ACC112 (cell line): ENCODE measurements at regions not wholly inside any gene's neighbourhood (a gene's known extent, or its start where the extent isn't known, plus 50 kb on each side); places are given as distances from the start of the nearest gene placed in this dataset.

Source experiments
- H2AFZ ChIP-seq: fragments of 200-600 bp; sonication (generic); one replicate; pipeline ENCODE4 v1.6.0; 2017; ENCODE audit warnings: antibody characterized with exemption, low read length; ENCODE audit not compliant: unreplicated experiment
- H3K27ac ChIP-seq: fragments of 200-600 bp; sonication (generic); 2 replicates; pipeline ENCODE4 v1.5.1; 2014; ENCODE audit warnings: low read depth, mild to moderate bottlenecking, antibody characterized with exemption, low read length, moderate library complexity
- H3K27me3 ChIP-seq: fragments of 200-600 bp; sonication (generic); 2 replicates; pipeline ENCODE4 v1.6.1; 2014; ENCODE audit warnings: mild to moderate bottlenecking, antibody characterized with exemption, low read length, moderate library complexity, mixed read lengths; ENCODE audit not compliant: insufficient read depth
- H3K36me3 ChIP-seq: fragments of 200-600 bp; sonication (generic); 2 replicates; pipeline ENCODE4 v1.6.1; 2016; ENCODE audit warnings: mild to moderate bottlenecking, antibody characterized with exemption, low read length, moderate library complexity, mixed read lengths; ENCODE audit not compliant: insufficient read depth
- H3K4me1 ChIP-seq: fragments of 200-600 bp; sonication (generic); one replicate; pipeline ENCODE4 v1.6.1; 2016; ENCODE audit warnings: low read length, mixed read lengths; ENCODE audit not compliant: insufficient read depth, unreplicated experiment, control insufficient read depth
- H3K4me3 ChIP-seq: fragments of 200-600 bp; sonication (generic); 2 replicates; pipeline ENCODE4 v1.5.1; 2014; ENCODE audit warnings: mild to moderate bottlenecking, low read depth, low read length
- H3K79me2 ChIP-seq: fragments of 200-600 bp; sonication (generic); one replicate; pipeline ENCODE4 v1.6.0; 2016; ENCODE audit warnings: low read length; ENCODE audit not compliant: control insufficient read depth, unreplicated experiment, insufficient read depth

GRCh38 chr16:17666293-17666692, 195.5 kb upstream of the XYLT1 start:
- no peak overlapping the region for H3K27ac ChIP-seq
- no peaks in the 10 kb centered on the region for H3K79me2 ChIP-seq
- H2AFZ ChIP-seq, result no peak overlapping the region
- no peak overlapping the region for H3K4me3 ChIP-seq
- H3K4me1 ChIP-seq, result no peaks in the 10 kb centered on the region
- H3K27me3 ChIP-seq, result peaks cover 7% of the 10 kb centered on the region; the same call in 1 of the 2 replicates
- no peaks in the 10 kb centered on the region for H3K36me3 ChIP-seq

GRCh38 chr16:17658881-17659280, 188.1 kb upstream of the XYLT1 start:
- H3K4me1 ChIP-seq, result no peaks in the 10 kb centered on the region
- H3K36me3 ChIP-seq, result no peaks in the 10 kb centered on the region
- H3K27me3 ChIP-seq, result peaks cover 50% of the 10 kb centered on the region
- H3K27ac ChIP-seq, result no peak overlapping the region
- no peak overlapping the region for H2AFZ ChIP-seq
- no peak overlapping the region for H3K4me3 ChIP-seq
- no peaks in the 10 kb centered on the region for H3K79me2 ChIP-seq

- no peak overlapping the region for H3K27ac ChIP-seq
- no peaks in the 10 kb centered on the region for H3K79me2 ChIP-seq
- no peak overlapping the region for H3K4me3 ChIP-seq
- peaks cover 58% of the 10 kb centered on the region for H3K27me3 ChIP-seq
- H2AFZ ChIP-seq, result no peak overlapping the region
- H3K4me1 ChIP-seq, result no peaks in the 10 kb centered on the region
- H3K36me3 ChIP-seq, result no peaks in the 10 kb centered on the region
Observed at GRCh38 chr16:17657045-17657444, 186.3 kb upstream of the XYLT1 start.

- no peaks in the 10 kb centered on the region for H3K4me1 ChIP-seq
- H3K27me3 ChIP-seq, result peaks cover 70% of the 10 kb centered on the region
- no peak overlapping the region for H3K27ac ChIP-seq
- H2AFZ ChIP-seq, result no peak overlapping the region
- H3K4me3 ChIP-seq, result no peak overlapping the region
- H3K36me3 ChIP-seq, result no peaks in the 10 kb centered on the region
- no peaks in the 10 kb centered on the region for H3K79me2 ChIP-seq
Observed at GRCh38 chr16:17654571-17654970, 183.8 kb upstream of the XYLT1 start.

- peaks cover 67% of the 10 kb centered on the region for H3K27me3 ChIP-seq
- H2AFZ ChIP-seq, result no peak overlapping the region
- H3K4me1 ChIP-seq, result no peaks in the 10 kb centered on the region
- H3K79me2 ChIP-seq, result no peaks in the 10 kb centered on the region
- no peaks in the 10 kb centered on the region for H3K36me3 ChIP-seq
- no peak overlapping the region for H3K27ac ChIP-seq
- no peak overlapping the region for H3K4me3 ChIP-seq
Observed at GRCh38 chr16:17654142-17654541, 183.4 kb upstream of the XYLT1 start.

GRCh38 chr16:17647879-17648872, 177.4 kb upstream of the XYLT1 start:
- Histone ChIP-seq H3K27ac (no peak overlapping the region), H2AFZ (no peak overlapping the region), H3K4me3 (no peak overlapping the region), H3K36me3 (no peaks in the 10 kb centered on the region), H3K4me1 (no peaks in the 10 kb centered on the region), H3K79me2 (no peaks in the 10 kb centered on the region), H3K27me3 (peaks cover 24% of the 10 kb centered on the region; the same call in 1 of the 2 replicates)

GRCh38 chr16:17643935-17644334, 173.2 kb upstream of the XYLT1 start:
- Histone ChIP-seq H3K4me1 (no peaks in the 10 kb centered on the region), H2AFZ (no peak overlapping the region), H3K36me3 (no peaks in the 10 kb centered on the region), H3K4me3 (no peak overlapping the region), H3K27me3 (no peaks in the 10 kb centered on the region; the same call in 1 of the 2 replicates), H3K27ac (no peak overlapping the region), H3K79me2 (no peaks in the 10 kb centered on the region)

GRCh38 chr16:17641990-17642389, 171.2 kb upstream of the XYLT1 start:
- H2AFZ ChIP-seq, result no peak overlapping the region
- H3K27me3 ChIP-seq, result peaks cover 5% of the 10 kb centered on the region; the same call in 1 of the 2 replicates
- H3K27ac ChIP-seq, result no peak overlapping the region
- H3K4me3 ChIP-seq, result no peak overlapping the region
- H3K79me2 ChIP-seq, result no peaks in the 10 kb centered on the region
- H3K4me1 ChIP-seq, result no peaks in the 10 kb centered on the region
- H3K36me3 ChIP-seq, result no peaks in the 10 kb centered on the region

- H3K79me2 ChIP-seq, result no peaks in the 10 kb centered on the region
- no peaks in the 10 kb centered on the region for H3K4me1 ChIP-seq
- no peak overlapping the region for H3K27ac ChIP-seq
- peaks cover 15% of the 10 kb centered on the region; the same call in 1 of the 2 replicates for H3K27me3 ChIP-seq
- H2AFZ ChIP-seq, result no peak overlapping the region
- no peak overlapping the region for H3K4me3 ChIP-seq
- H3K36me3 ChIP-seq, result no peaks in the 10 kb centered on the region
Observed at GRCh38 chr16:17638134-17638533, 167.4 kb upstream of the XYLT1 start.

- peaks cover 26% of the 10 kb centered on the region; the same call in 1 of the 2 replicates for H3K27me3 ChIP-seq
- H3K27ac ChIP-seq, result no peak overlapping the region
- H3K79me2 ChIP-seq, result no peaks in the 10 kb centered on the region
- H3K36me3 ChIP-seq, result no peaks in the 10 kb centered on the region
- no peak overlapping the region for H3K4me3 ChIP-seq
- H3K4me1 ChIP-seq, result no peaks in the 10 kb centered on the region
- no peak overlapping the region for H2AFZ ChIP-seq
Observed at GRCh38 chr16:17635183-17635582, 164.4 kb upstream of the XYLT1 start.
